H1 (cell line): ENCODE measurements at regions not wholly inside any gene's neighbourhood (a gene's known extent, or its start where the extent isn't known, plus 50 kb on each side); places are given as distances from the start of the nearest gene placed in this dataset.

Source experiments
- CTCF ChIA-PET: fragments of 300-600 bp; sonication (Branson Sonifier 250); formaldehyde crosslinking; loops from one replicate; lab custom pipeline; 2021; ENCODE audit not compliant: partially characterized antibody; lab: Charles Lee
- POLR2A ChIA-PET: fragments of 300-600 bp; sonication (Branson Sonifier 250); formaldehyde crosslinking; loops from one replicate; lab custom pipeline; 2021; ENCODE audit warnings: inconsistent platforms; ENCODE audit not compliant: partially characterized antibody; lab: Charles Lee
- DNase-seq, 2 experiments: peaks; one replicate each; pipeline versions ENCODE4 v3.0.0 to v3.0.0-alpha.2; 2010 to 2022; ENCODE audit warnings: low spot score in 2 of 2, low read depth in 1 of 2, mixed read lengths in 1 of 2
- FAIRE-seq: peaks from 2 replicates; lab custom pipeline; 2011; peaks lifted over from hg19 to GRCh38; lab: Jason Lieb, UNC
- H2AFZ ChIP-seq: 2 replicates; pipeline ENCODE4 v1.8.1; 2012; ENCODE audit warnings: low read length, inconsistent platforms
- H2AK5ac ChIP-seq: 2 replicates; pipeline ENCODE4 v1.6.1; 2013; ENCODE audit warnings: low read depth, low read length
- H2BK120ac ChIP-seq: replicated peaks from 2 replicates; pipeline ENCODE3; 2013; ENCODE audit warnings: low read depth, low read length, inconsistent platforms
- H2BK12ac ChIP-seq: 2 replicates; pipeline ENCODE4 v1.6.1; 2013; ENCODE audit warnings: low read depth, low read length
- H2BK15ac ChIP-seq: 2 replicates; pipeline ENCODE4 v1.6.1; 2013; ENCODE audit warnings: low read length
- H2BK20ac ChIP-seq: 2 replicates; pipeline ENCODE4 v1.6.1; 2013; ENCODE audit warnings: low read length
- H2BK5ac ChIP-seq: 2 replicates; pipeline ENCODE4 v1.6.1; 2013; ENCODE audit warnings: low read depth, low read length
- H3K14ac ChIP-seq: 2 replicates; pipeline ENCODE4 v1.6.1; 2013; ENCODE audit warnings: inconsistent platforms; ENCODE audit not compliant: insufficient read length
- H3K18ac ChIP-seq: 2 replicates; pipeline ENCODE4 v1.6.1; 2013; ENCODE audit warnings: low read length; ENCODE audit errors: extremely low read depth
- H3K23ac ChIP-seq: 2 replicates; pipeline ENCODE4 v1.6.1; 2013; ENCODE audit warnings: inconsistent platforms; ENCODE audit not compliant: insufficient read length
- H3K23me2 ChIP-seq: 2 replicates; pipeline ENCODE4 v1.6.1; 2013; ENCODE audit warnings: low read depth, low read length
- H3K27ac ChIP-seq: 2 replicates; pipeline ENCODE4 v1.6.1; 2011; ENCODE audit warnings: low read depth, low read length, inconsistent platforms
- H3K27me3 ChIP-seq, 4 experiments: replicated peaks in 1 of 4; 1 replicate in 1 of 4; 2 replicates in 3 of 4; pipeline versions ENCODE4 v1.6.1 to v1.8.1; 2011 to 2013; ENCODE audit warnings: low read length in 3 of 4, mild to moderate bottlenecking in 3 of 4, inconsistent platforms in 2 of 4, mixed read lengths in 2 of 4, moderate library complexity in 1 of 4; ENCODE audit not compliant: control insufficient read depth in 3 of 4, insufficient read depth in 3 of 4; ENCODE audit errors: extremely low read depth in 1 of 4
- H3K36me3 ChIP-seq, 4 experiments: 2 replicates each; pipeline versions ENCODE4 v1.6.1 to v1.8.1; 2011 to 2013; ENCODE audit warnings: mild to moderate bottlenecking in 4 of 4, low read length in 3 of 4, moderate library complexity in 2 of 4, control low read depth in 1 of 4, inconsistent platforms in 1 of 4; ENCODE audit not compliant: insufficient read depth in 4 of 4, control insufficient read depth in 2 of 4
- H3K4ac ChIP-seq: replicated peaks from 2 replicates; pipeline ENCODE3; 2013; ENCODE audit warnings: low read length, low read depth, mixed read lengths, inconsistent platforms; ENCODE audit not compliant: insufficient read length
- H3K4me1 ChIP-seq, 4 experiments: replicated peaks in 1 of 4; 1 replicate in 1 of 4; 2 replicates in 3 of 4; pipeline versions ENCODE4 v1.6.1 to v1.8.1; 2011 to 2013; ENCODE audit warnings: low read length in 3 of 4, inconsistent platforms in 2 of 4, mixed read lengths in 1 of 4; ENCODE audit not compliant: insufficient read depth in 4 of 4, control insufficient read depth in 3 of 4
- H3K4me2 ChIP-seq, 2 experiments: 2 replicates each; pipeline versions ENCODE4 v1.6.1 to v1.8.1; 2011 to 2013; ENCODE audit warnings: low read depth in 2 of 2, low read length in 2 of 2, control low read depth in 1 of 2, inconsistent platforms in 1 of 2, mild to moderate bottlenecking in 1 of 2; ENCODE audit not compliant: insufficient read depth in 1 of 2
- H3K4me3 ChIP-seq, 4 experiments: fragments of 200-600, 300-600 bp in 1 of 4; sonication (generic), shearing (Covaris generic), sonication (Bioruptor Twin) in 1 of 4; 2 replicates each; pipeline versions ENCODE4 v1.5.1 to v1.8.1; 2011 to 2016; ENCODE audit warnings: low read length in 4 of 4, low read depth in 3 of 4, control low read depth in 2 of 4, inconsistent platforms in 2 of 4, mild to moderate bottlenecking in 2 of 4, mixed read lengths in 1 of 4, moderate library complexity in 1 of 4; ENCODE audit not compliant: insufficient read depth in 2 of 4; ENCODE audit errors: extremely low read depth in 1 of 4
- H3K56ac ChIP-seq: replicated peaks from 2 replicates; pipeline ENCODE3; 2013; ENCODE audit warnings: low read depth, mild to moderate bottlenecking, mixed read lengths, low read length, inconsistent platforms; ENCODE audit not compliant: insufficient read length
- H3K79me1 ChIP-seq: 2 replicates; pipeline ENCODE4 v1.6.1; 2013; ENCODE audit warnings: low read depth, low read length, control low read depth
- H3K79me2 ChIP-seq, 2 experiments: 2 replicates each; pipeline versions ENCODE4 v1.6.1 to v1.8.1; 2012 to 2013; ENCODE audit warnings: low read length in 2 of 2, mild to moderate bottlenecking in 2 of 2, inconsistent platforms in 1 of 2; ENCODE audit not compliant: insufficient read depth in 2 of 2, control insufficient read depth in 1 of 2
- H3K9ac ChIP-seq, 4 experiments: replicated peaks in 1 of 4; 1 replicate in 1 of 4; 2 replicates in 3 of 4; pipeline versions ENCODE4 v1.6.1 to v1.8.1; 2011 to 2013; ENCODE audit warnings: low read depth in 3 of 4, low read length in 3 of 4, control low read depth in 2 of 4, mild to moderate bottlenecking in 2 of 4, moderate library complexity in 2 of 4, inconsistent platforms in 1 of 4; ENCODE audit errors: extremely low read depth in 1 of 4
- H3K9me3 ChIP-seq, 2 experiments: 2 replicates each; pipeline versions ENCODE4 v1.6.1 to v1.8.1; 2012 to 2013; ENCODE audit warnings: mild to moderate bottlenecking in 2 of 2, moderate library complexity in 2 of 2, control low read depth in 1 of 2, inconsistent platforms in 1 of 2, low read depth in 1 of 2, low read length in 1 of 2, mixed read lengths in 1 of 2; ENCODE audit not compliant: insufficient read depth in 2 of 2
- H4K20me1 ChIP-seq, 2 experiments: replicated peaks in 1 of 2; 2 replicates each; pipeline versions ENCODE3 to v1.8.1; 2011 to 2013; ENCODE audit warnings: inconsistent platforms in 2 of 2, low read length in 2 of 2, mild to moderate bottlenecking in 1 of 2; ENCODE audit not compliant: insufficient read depth in 2 of 2, control insufficient read depth in 1 of 2
- H4K5ac ChIP-seq: 2 replicates; pipeline ENCODE4 v1.6.1; 2013; ENCODE audit warnings: low read length, low read depth, mixed read lengths, inconsistent platforms; ENCODE audit not compliant: insufficient read length
- H4K8ac ChIP-seq: 2 replicates; pipeline ENCODE4 v1.8.0; 2013; ENCODE audit warnings: mild to moderate bottlenecking, moderate library complexity, low read length, inconsistent platforms; ENCODE audit not compliant: insufficient read depth; ENCODE audit errors: extremely low read depth
- H4K91ac ChIP-seq: replicated peaks from 2 replicates; pipeline ENCODE3; 2013; ENCODE audit warnings: low read length, mixed read lengths, inconsistent platforms; ENCODE audit not compliant: insufficient read length
- PHF8 ChIP-seq: fragments of 200-600 bp; sonication (generic); conservative IDR thresholded peaks from 2 replicates; pipeline ENCODE4 v1.7.1; 2012; ENCODE audit warnings: low read depth, mild to moderate bottlenecking, inconsistent platforms, low read length, moderate library complexity
- WGBS, 2 experiments: shearing (Covaris generic) in 1 of 2; methylation state at CpG; one replicate each; pipeline versions ENCODE4 v1.1.6 to v1.1.7; 2013 to 2015; ENCODE audit warnings: low lambda C conversion rate in 2 of 2, mixed read lengths in 2 of 2, inconsistent platforms in 1 of 2, low coverage in 1 of 2, missing lambda C conversion rate in 1 of 2; ENCODE audit not compliant: insufficient replicate concordance in 2 of 2, insufficient coverage in 1 of 2, insufficient read length in 1 of 2; ENCODE audit errors: extremely low coverage in 1 of 2, missing lambda C conversion rate in 1 of 2; 5-methylcytosine and 5-hydroxymethylcytosine counted together

DNA sequence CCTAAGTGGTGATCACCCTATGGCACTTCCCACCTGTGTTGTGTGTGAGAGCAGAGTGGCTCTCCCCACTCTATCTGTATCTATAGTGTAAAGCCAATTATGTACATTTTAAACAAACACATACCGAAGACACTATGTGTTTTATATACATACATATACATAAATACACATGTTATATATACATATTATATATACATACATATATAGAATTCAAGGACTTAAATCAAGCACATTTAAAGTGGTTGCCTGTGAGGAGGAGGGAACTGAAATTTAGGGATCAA lies 246.6 kb downstream of the LY86 start:
- CTCF ChIA-PET: interaction anchor here (0.8 to 2.1 kb wide), 2 partner anchors 22 to 111 kb away, joined by 3 to 6 read pairs; no protein-coding TSS in a partner anchor
- FAIRE-seq (no peak), DNase-seq (no peak)
- H3K4ac ChIP-seq: no peak overlapping the region
- no peak overlapping the region for H3K4me3 ChIP-seq
- H2BK15ac ChIP-seq: no peak overlapping the region
- H2BK120ac ChIP-seq: no peak overlapping the region
- no peak overlapping the region for H4K8ac ChIP-seq
- no peak overlapping the region for H3K27ac ChIP-seq
- no peaks in the 10 kb centered on the region for H3K79me2 ChIP-seq
- H3K9me3 ChIP-seq: no peaks in the 10 kb centered on the region
- H3K23me2 ChIP-seq: no peaks in the 10 kb centered on the region; the same call in 1 of the 2 replicates
- no peak overlapping the region for H4K5ac ChIP-seq
- no peaks in the 10 kb centered on the region for H3K27me3 ChIP-seq
- H2AFZ ChIP-seq: no peak overlapping the region
- H3K9ac ChIP-seq: no peak overlapping the region
- WGBS, 2 experiments: 100% methylated on average over 1 of the region's 1 CpG; no CpG with 5 or more reads in 1 of the 2 experiments
- no peaks in the 10 kb centered on the region for H3K4me1 ChIP-seq
- H3K4me2 ChIP-seq: no peak overlapping the region
- no peak for TF ChIP-seq PHF8
- H3K36me3 ChIP-seq: no peaks in the 10 kb centered on the region
- H3K56ac ChIP-seq: no peak overlapping the region
- no peak overlapping the region for H2BK20ac ChIP-seq
- H2BK5ac ChIP-seq: no peak overlapping the region
- H2AK5ac ChIP-seq: no peak overlapping the region
- no peaks in the 10 kb centered on the region for H3K79me1 ChIP-seq
- no peak overlapping the region for H3K18ac ChIP-seq
- H4K91ac ChIP-seq: no peak overlapping the region
- POLR2A ChIA-PET: no interaction called here
- no peak overlapping the region for H3K14ac ChIP-seq
- H4K20me1 ChIP-seq: no peaks in the 10 kb centered on the region
- H2BK12ac ChIP-seq: no peak overlapping the region
- H3K23ac ChIP-seq: no peak overlapping the region
